Cardiac muscle cell (in vitro differentiated cells and primary cell): ENCODE measurements at regions not wholly inside any gene's neighbourhood (a gene's known extent, or its start where the extent isn't known, plus 50 kb on each side); places are given as distances from the start of the nearest gene placed in this dataset.

ENCODE experiments used
- DNase-seq, 2 donors: peaks; one replicate each; pipeline versions ENCODE4 v3.0.0 to v3.0.0-alpha.2; 2010 to 2017; ENCODE audit warnings: low read depth in 1 of 2, low spot score in 1 of 2
- H3K27ac ChIP-seq: fragments of 200-600 bp; sonication (generic); 2 replicates; pipeline ENCODE4 v1.5.1; 2016
- H3K27me3 ChIP-seq: fragments of 200-600 bp; sonication (generic); 2 replicates; pipeline ENCODE4 v1.6.0; 2016; ENCODE audit warnings: control low read depth
- H3K36me3 ChIP-seq: fragments of 200-600 bp; sonication (generic); 2 replicates; pipeline ENCODE4 v1.5.1; 2016; ENCODE audit warnings: control low read depth
- H3K4me1 ChIP-seq: fragments of 200-600 bp; sonication (generic); 2 replicates; pipeline ENCODE4 v1.8.1; 2017; ENCODE audit warnings: low read depth, mild to moderate bottlenecking, mixed run types
- H3K4me3 ChIP-seq: fragments of 200-600 bp; sonication (generic); 2 replicates; pipeline ENCODE4 v1.5.1; 2016; ENCODE audit warnings: mild to moderate bottlenecking
- H3K9me3 ChIP-seq: fragments of 200-600 bp; sonication (generic); 2 replicates; pipeline ENCODE4 v1.5.1; 2017; ENCODE audit warnings: low read depth, mild to moderate bottlenecking, control low read depth
- CTCF ChIP-seq: IDR thresholded peaks from 2 replicates; pipeline ENCODE4 v1.5.1; 2012; ENCODE audit warnings: low read depth, mild to moderate bottlenecking, low read length

GRCh38 chr11:70587075-70587389 lies 188.7 kb downstream of the CTTN start:
- no peak overlapping the region for H3K4me3 ChIP-seq
- DNase-seq, result peak in 1 of 2 donors; percentile 9
- no peaks in the 10 kb centered on the region for H3K36me3 ChIP-seq
- H3K4me1 ChIP-seq, result no peaks in the 10 kb centered on the region
- H3K27me3 ChIP-seq, result no peaks in the 10 kb centered on the region
- TF ChIP-seq CTCF, result no peak
- no peaks in the 10 kb centered on the region for H3K9me3 ChIP-seq
- H3K27ac ChIP-seq, result no peak overlapping the region

GRCh38 chr11:70590356-70590991 lies 192.1 kb downstream of the CTTN start:
- no peaks in the 10 kb centered on the region for H3K4me1 ChIP-seq
- H3K4me3 ChIP-seq, result no peak overlapping the region
- H3K36me3 ChIP-seq, result no peaks in the 10 kb centered on the region
- DNase-seq, result no peak
- no peaks in the 10 kb centered on the region for H3K27me3 ChIP-seq
- no peak for TF ChIP-seq CTCF
- H3K9me3 ChIP-seq, result no peaks in the 10 kb centered on the region
- H3K27ac ChIP-seq, result no peak overlapping the region

- H3K27me3 ChIP-seq, result no peaks in the 10 kb centered on the region
- DNase-seq, result no peak
- no peaks in the 10 kb centered on the region for H3K4me1 ChIP-seq
- TF ChIP-seq CTCF, result no peak
- no peak overlapping the region for H3K4me3 ChIP-seq
- H3K27ac ChIP-seq, result no peak overlapping the region
- H3K36me3 ChIP-seq, result no peaks in the 10 kb centered on the region
- no peaks in the 10 kb centered on the region for H3K9me3 ChIP-seq
Observed at GRCh38 chr11:70592641-70593165, 194.4 kb downstream of the CTTN start.

GRCh38 chr11:70593446-70593983 lies 195.2 kb downstream of the CTTN start:
- H3K9me3 ChIP-seq, result no peaks in the 10 kb centered on the region
- H3K4me3 ChIP-seq, result no peak overlapping the region
- TF ChIP-seq CTCF, result no peak
- H3K27me3 ChIP-seq, result no peaks in the 10 kb centered on the region
- H3K36me3 ChIP-seq, result no peaks in the 10 kb centered on the region
- H3K4me1 ChIP-seq, result no peaks in the 10 kb centered on the region
- H3K27ac ChIP-seq, result no peak overlapping the region
- no peak for DNase-seq

DNA sequence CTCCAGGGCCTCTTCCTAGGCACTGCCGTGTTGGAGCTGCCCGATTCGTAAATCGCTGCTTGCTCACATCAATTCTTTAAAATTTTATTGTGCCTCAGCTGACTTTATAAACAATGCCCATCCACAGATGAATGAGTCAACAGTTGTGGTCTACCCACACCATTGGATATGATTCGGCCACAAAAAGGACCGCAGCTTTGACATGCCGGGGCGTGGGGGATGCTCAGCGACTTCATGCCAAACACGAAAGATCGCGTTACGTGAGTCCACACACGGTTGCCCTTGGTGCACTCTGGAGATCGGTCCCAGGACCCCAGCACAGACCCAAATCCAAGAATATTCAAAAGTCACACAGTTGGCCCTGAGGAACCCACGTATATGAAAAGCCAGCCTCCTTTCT lies 195.7 kb downstream of the CTTN start:
- DNase-seq, result no peak
- no peaks in the 10 kb centered on the region for H3K27me3 ChIP-seq
- H3K9me3 ChIP-seq, result no peaks in the 10 kb centered on the region
- H3K4me1 ChIP-seq, result no peaks in the 10 kb centered on the region
- no peak overlapping the region for H3K27ac ChIP-seq
- no peak overlapping the region for H3K4me3 ChIP-seq
- no peaks in the 10 kb centered on the region for H3K36me3 ChIP-seq
- TF ChIP-seq CTCF, result no peak
